SHP77 (cell line): ENCODE measurements at regions not wholly inside any gene's neighbourhood (a gene's known extent, or its start where the extent isn't known, plus 50 kb on each side); places are given as distances from the start of the nearest gene placed in this dataset.

Experiments used
- DNase-seq, 2 experiments: peaks; one replicate each; lab custom pipeline; 2025; lab: John Stamatoyannopoulos, UW

DNA sequence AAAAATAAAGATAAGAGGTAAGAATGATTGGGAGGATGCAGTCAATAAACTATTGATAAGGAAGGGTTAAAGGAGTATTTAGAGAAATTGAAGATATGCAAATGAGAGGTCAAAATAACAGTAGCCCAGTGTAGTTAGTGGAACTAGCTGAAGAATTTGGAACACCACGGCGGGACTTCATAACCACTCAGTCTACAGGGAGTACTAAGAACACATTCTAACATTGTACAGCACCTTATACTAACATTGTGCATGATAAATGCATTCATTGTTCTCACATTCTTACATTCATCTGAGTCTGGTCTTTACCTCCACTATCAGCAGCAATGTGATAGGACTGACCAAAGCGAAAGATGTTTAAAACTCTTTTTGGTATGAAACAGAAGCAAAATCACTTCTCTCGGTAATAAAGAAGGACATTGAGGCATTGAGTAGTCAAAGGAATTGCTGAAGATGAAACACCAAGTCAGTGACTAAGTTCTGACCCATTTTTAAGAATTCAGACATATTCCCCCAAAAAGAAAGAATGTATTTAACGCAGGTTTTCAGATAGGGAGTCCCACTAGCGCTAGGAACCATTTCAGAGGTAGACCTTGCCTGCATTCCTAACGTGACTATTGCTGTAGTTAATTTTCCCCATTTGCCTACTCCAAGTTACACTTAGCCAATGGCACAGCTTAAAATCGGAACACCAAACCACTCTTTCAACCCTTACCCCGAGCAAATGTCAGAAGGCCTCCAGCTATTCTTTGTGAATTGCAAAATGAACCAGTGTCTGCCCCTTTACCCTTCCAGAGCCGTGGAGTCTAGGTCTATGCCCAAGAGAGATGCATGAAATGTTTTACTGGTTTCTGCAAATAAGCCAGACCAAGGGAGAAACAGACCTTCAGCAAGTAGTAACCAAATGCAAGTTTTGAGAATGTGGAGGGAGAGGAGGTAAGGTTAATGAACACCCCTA is 108.8 kb upstream of the IRF2BP2 start:
- no peak for DNase-seq

DNA sequence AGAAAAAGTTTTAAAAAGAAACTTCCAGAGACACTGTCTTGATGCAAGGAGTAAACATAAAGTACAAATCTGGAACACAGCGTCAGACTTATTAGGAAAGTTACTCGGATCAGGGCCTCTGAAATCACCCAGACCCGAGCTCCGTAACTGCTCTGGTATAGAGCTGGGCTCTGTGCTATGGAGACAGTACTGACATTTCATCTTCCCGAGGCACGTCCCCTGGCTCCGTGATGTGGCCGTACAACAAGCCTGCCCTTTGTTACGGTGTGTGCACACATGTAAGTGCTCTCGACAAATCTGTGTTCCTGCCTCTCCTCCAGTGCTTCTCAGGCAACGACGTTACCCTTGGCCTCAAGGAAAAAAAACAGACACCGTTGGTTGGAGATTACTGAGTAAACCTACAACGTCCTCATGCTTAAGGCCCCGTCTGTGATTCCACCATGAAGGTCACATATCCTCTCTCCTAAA is 107.0 kb upstream of the IRF2BP2 start:
- peak; percentile 54 to 68 for DNase-seq

DNA sequence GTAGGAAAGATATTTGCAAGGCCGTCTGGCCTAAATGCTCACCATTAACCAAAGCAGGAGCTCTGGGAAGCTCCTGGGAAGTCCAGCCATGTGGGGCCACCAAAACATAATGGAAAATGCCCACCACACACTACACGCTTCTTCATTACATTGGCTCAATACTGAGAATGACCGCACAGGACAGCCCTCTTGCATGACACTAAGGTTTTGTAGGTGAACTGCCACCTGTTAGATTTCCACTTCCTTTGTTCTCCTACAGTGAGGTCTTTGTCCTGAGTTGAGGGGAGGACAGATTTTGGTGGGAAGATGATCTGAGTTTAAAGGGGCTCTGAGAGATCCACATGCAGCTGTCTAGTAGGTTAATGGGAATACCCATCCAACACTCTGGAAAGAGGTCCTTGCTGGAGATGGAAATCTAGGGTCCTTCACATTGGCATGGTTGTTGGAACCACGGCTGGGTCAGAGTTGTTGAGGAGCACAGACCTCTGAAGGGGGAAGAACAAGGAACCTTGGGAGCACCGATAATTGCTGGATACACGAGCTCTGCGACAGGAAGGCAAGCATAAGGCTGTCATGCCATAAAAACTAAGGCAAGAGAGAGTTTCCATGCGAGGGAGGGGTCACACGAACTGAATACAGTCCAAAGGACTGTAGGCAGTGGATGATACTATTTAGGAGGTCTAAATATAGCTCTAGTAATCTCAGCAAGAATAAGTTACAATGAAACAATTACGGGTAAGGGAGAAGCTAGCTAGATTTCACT is 105.5 kb upstream of the IRF2BP2 start:
- no peak for DNase-seq

DNA sequence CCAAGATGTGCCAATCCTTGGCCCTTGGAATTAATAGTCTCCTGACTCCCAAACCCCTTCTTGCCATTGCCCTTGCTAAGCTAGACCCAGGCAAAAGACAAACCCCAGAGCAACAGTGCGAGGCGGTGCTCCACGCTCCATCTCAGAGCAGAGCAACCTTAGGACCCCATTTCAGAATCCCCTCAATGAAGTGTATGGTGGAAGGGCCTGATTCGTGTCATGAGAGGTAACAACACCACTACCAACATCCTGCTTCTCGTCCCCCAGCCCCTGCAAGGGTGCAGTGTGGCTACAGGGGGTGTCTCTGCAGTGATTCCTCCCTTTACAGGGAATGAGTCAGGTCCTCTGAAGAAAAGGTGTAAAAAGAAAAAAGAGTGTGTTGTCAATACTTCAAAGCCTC is 103.9 kb upstream of the IRF2BP2 start:
- no peak for DNase-seq

DNA sequence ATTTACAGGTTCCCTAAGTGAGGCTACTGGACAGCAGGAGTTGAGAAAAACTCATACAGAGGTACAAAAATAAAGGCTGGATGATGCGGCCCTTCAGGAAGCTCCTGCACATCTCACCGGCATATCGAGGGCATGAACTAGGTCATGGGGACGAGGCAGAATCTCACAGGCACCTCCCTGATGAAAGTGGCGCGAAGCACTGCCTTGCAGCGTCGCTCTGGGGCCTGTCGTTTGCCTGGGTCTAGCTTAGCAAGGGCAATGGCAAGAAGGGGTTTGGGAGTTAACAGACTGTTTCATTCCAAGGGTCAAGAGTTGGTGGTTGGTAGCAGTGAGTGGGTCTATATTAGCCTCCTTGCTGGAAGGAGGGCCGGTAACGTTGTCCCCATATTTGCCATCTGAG is 103.5 kb upstream of the IRF2BP2 start:
- no peak for DNase-seq

DNA sequence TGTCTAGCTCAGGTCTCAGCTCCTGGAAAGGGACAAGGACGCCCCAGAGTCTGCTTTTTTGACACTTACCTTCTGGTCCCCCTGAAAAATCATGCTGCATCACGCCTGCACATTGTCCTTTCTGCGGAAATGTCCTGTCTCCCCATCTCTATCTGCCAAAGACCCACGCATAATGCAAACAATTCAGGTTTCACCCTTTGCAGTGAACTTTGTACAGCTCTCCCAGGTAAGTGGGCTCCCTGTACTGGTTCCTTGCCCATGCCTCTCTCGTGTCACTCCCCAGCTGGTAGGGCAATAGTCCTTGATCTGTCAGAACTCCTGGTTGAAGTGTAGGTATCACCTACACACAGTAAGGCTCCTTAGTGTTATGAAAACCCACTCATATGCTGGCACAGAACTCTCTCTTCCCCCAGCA is 102.9 kb upstream of the IRF2BP2 start:
- DNase-seq, result no peak

DNA sequence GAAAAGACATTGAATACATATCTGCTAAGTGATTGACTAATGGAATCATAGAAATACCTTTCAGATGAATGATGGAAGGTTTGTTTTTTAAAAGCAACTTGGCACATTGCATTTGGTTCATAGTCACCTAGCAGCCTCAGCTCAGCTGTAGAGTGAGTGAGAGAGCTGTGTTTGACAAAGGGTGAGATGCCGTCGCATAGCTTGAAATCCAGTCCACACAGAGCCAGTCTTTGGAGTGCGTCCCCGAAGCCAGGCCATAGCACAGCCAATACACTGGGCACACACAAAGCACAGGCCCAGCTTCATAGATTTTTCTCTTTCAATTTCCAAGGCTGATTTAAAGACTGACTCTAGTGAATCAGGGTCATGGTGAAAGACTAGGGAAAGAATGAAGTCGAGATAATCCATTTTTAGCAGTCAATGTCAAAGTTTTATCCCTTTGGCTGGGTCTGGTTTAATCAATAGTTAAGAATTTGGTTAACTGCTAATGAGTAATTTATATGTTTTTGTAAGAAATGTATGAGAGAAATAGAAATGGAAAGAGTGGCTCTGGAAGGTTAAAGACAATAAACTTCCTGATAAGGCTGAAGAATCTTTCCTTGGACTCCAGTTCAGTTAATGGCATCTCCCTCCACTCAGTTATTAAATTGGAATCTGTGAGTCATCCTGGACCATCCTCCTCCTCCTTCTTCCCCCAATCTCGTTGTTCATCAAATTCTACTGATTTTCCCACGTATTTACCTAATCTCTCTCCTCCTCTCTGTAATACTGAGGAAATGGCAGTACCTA is 101.2 kb upstream of the IRF2BP2 start:
- no peak for DNase-seq

DNA sequence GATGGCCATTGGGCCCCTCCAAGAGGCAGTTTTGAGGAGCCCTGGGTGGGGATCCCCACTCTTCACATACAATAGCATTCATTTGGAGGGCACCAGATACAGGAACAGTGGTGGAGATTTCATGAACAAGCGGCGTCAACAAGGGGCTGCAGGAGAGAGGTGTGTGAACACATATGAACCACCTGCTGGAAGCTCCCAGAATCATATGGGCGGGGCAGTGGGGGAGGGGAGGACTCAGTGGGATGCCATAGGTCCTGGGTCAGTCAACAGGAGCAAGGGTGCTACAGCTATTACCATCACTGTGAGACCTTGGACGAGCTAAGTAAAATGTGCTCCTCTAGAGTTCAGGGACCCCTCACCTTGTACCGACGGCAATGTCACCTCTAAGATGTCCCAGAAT is 100.4 kb upstream of the IRF2BP2 start:
- no peak for DNase-seq

DNA sequence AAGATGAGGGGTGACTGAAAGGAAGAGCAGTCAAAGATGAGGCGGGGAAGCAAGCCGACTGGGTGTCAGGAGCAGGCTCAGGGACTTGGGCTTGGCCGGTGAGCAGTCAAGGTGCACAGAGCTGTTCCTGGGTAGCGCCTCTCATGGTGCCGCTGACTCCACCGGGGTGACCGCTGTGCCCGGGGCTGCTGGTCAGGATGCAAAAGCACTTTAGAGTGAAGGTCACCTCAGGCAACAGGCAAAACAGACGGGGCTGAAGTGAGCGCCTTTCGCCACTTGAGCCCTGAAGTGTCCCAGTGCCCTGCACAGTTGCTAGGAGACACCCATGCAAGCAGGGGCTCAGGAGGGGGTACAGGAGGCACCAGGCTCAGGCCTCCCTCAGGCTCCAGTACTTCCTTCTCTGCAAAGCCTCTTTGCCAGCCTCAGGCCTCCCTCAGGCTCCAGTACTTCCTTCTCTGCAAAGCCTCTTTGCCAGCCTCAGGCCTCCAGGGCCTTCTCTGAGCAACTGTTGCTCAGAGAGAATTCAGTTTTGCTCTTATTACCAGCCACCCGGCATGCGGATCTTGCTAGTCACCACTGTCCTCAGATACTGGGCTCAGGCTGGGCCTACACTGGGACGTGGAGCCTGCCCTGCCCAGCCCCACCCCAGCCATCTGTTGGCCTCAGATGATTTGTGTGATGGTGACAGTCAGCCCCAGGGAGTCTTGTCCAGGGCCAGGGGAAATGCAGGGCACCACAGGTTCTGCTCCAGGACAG is 99.7 kb upstream of the IRF2BP2 start:
- no peak for DNase-seq

DNA sequence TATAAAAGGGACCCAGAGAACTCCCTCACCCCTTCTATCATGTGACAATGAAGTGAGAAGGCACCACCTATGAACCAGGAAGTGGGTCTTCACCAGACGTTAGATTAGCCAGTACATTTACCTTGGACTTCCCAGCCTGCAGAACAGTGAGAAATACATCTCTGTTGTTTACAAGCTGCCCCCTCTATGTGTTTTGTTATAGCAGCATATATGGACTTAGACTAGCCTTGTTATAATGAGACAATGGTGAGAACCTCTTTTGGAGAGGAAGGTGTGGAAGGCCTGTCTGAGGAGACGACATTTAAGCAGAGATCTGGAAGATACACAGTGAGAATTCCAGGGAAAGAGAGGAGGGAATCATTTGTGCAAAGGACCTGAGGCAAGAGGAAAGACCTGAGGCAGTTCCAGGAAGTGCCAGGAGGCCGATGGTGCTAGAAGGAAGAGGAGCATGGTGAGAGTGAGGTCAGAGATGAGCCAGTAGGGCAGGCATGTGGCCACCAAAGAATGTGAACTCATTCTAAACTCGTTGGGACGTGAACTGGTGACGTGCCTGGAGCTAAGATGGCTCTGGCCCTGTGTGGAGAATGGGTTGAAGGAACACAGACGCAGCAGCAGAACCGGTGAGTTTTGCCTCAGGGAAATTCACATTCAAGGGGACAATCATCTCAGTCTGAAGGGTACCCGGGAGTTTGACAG is 98.9 kb upstream of the IRF2BP2 start:
- DNase-seq, result no peak

DNA sequence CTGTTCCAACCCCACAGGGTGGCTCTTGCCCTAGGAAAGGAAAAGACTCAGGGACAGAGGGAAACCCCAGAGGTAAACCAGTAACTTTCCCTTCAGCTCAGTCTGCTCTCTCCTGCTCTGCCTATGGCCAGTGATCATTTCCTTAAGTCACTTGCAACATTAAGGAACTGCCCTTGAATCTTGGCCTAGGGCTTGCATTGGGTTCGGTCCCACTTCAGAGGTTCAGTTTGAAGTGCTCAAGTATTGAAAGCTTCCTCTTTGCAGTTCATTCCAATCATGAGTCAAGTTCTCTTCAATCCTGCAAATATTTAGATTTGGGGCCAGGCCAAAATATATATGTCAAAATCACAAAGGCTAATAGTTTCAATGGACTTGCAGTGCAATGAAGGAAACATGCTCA is 97.7 kb upstream of the IRF2BP2 start:
- no peak for DNase-seq

DNA sequence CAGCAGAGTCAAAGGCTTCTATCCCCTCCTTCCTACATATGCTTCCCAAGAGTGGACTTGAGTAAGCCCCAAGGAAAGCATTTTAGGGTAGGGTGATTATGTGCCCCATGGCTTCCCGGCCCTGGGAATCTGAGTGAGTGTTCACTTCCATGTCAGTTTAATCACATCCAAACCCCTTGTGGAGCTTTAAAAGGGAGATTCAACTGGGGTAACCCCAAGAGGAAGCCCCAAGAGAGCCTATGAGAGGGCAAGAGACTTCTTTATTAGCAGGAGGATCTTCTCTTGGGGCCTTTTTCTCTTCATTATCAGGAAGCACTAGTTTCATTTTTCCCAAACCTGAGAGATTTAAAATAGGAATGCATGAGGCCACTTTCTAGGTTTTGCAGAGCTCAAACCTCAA is 97.0 kb upstream of the IRF2BP2 start:
- no peak for DNase-seq

DNA sequence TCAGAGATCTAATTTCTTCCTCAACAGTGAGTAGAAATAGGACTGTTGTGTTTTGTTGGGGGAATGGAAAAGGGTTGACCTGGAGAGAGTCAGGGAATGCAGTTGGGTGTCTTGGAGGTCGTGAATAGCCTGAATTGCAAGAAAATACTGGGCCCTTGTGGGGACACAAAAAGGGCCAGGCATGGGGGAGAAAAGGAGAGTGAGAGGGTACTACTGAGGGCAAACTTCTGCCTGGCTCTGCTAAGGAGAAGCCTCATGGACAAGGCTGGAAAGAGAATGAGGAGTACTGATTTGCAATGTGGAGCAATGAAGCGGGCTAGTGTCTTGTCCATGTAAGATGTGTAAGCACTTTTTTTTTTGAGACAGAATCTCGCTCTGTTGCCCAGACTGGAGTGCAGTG is 96.2 kb upstream of the IRF2BP2 start:
- DNase-seq, result no peak

DNA sequence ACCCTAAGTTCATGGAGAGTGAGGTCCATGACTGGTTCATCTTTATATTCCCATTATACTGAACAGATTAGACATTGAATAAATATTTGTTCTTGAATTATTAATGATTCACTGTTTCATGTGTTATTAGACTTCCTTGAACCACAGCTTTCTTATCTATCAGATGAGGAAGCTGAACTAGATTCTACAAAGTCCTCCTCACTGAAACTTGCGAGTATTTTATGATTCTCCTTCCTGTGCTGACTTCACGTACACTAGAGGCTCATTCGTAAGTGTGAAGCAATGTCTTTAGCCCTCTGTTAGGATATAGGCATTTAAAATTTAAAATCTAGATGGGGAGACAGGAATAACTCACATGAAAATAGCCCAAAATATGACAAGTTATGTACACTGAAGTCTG is 95.6 kb upstream of the IRF2BP2 start:
- DNase-seq, result no peak

DNA sequence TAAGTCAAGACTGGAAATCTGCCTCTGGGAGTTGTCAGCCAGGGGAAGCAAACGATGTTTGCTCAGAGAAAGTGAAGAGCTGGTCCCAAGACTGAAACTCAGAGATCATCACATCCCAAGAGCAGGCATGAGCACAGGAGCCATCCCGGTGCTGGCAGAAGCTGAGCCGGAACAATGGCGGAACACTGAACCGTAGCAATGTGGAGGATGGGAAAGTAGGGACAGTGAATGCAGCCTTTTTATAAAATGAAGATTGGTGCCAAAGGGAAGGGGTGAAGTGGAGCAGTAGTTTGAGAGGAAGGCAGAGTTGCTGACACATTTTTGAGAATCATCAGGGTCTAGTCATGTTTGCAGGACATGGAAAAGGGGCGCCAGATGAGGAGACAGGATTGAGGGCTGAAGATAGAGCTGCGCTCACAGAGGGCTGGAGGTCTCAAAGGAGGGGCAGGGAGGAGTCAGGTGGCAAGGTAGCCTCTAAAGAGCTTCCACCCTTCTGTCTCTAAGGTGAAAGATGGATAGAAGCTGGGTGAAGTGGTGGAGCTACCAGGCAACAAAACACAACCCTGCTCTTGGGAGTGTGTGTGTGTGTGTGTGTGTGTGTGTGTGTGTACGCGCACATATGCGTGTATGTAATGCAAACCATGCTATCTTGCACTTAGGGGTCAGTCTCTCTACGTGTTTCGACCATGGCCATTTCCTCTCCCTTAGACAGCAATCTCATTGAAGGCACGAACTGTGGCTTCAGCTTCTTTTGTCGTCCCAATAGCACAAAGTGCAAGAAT is 94.3 kb upstream of the IRF2BP2 start:
- DNase-seq, result no peak

DNA sequence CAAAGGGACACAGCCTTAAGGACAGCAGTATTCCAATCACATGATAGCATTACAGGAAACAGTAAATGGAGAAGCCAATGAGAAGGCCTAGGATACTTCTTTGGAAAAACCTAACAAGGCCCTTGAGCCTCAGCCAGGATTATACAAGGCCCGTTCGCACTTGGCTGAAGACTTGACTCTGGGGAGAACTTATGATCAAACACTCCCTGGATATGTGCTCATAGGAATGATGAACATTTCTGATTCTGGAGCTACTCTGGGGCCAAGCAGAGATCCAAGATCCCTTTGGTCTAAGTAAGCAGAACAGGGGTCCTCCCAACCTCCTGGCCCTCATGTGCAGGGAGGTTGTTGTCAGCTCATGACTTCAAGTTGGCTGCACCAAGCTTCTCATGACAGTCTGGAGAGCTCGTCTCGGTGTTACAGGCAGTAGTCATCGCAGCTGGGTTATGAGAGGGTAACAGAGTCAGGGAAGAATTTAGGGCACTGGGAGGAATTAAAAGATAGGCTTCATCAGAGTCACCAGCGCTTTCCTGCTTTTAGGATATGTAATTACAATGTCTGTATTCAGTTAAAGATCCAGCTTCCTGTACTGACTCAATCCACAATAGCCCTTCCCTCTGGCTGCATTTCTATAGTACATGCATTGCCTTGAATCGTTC is 92.5 kb upstream of the IRF2BP2 start:
- DNase-seq, result no peak

DNA sequence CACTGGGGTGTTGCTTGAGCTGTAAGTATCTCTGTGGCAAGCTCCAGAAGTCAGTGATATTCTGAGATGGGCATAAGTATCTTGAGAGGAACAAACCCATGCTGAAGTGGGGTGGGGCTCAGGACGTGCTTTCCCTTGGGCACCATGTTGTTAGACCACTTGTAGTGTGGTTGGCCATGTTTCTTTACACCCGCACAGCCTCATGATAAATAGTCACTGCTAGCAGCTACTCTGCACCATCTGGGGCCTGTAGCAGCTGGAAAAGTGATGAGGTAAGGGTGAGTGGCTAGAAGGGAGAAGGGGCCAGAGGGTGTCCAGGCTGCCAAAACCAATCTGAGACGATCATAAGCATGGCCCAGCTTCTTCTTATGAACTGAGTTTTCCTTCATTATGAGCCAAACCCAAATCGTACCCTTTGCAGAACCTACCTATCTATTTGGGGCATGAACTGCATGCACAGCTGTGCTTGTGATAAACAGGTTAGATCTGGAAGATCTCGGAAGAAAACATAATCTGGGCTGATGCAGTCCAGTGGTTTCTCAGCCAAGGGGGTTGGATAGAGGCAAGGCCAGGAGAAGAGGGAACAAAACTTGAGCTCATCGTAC is 91.9 kb upstream of the IRF2BP2 start:
- no peak for DNase-seq

DNA sequence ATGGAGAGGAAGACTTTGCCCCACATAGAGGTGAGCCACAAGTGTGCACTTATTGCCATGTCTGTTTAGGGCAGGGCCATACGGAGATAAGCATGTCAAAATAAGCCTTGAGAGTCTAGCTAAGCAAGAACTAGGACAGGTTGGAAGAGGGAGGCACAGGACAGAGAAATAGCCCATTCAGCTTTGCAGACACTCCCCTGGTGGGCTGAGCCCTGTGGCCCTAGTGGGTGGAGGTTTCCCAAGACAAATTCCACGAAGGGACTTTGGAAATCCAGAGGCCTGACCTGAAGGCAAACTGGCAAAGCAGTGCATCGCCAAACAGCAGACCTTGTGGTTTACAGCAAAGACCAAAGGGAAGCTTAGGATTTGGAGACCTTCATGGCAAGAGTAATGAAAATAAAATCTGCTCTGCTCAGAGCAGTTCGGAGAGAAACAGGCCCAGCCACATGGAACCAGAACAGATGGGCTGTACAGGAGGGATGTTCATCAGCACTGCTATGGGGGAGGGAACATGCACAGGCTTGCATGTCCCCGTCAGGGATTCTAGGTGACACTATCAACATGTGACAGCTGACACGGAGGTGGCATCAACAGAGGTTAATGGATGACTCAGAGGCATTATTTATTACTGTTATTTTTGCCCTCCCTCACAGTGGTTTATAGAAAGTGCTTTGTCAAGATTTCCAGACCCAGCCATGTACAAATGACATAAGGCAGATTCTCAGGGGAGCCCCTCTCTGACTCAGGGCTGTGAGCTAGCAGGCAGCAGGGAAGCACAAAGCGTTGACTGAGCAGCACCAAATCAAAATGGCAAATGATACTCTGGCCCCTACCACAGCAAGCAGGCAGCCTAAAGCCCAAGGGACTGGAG is 90.1 kb upstream of the IRF2BP2 start:
- DNase-seq, result no peak
